Mesendoderm (in vitro differentiated cells): ENCODE measurements at regions not wholly inside any gene's neighbourhood (a gene's known extent, or its start where the extent isn't known, plus 50 kb on each side); places are given as distances from the start of the nearest gene placed in this dataset.
A peak's percentile ranks its signal among the peaks of the same experiment; 100 is the strongest.

Source experiments
- DNase-seq: peaks from one replicate; pipeline ENCODE4 v3.0.0; 2013
- H2AK5ac ChIP-seq: 2 replicates; pipeline ENCODE4 v1.6.1; 2013; ENCODE audit warnings: low read length, inconsistent platforms
- H2BK120ac ChIP-seq: 2 replicates; pipeline ENCODE4 v1.6.1; 2013; ENCODE audit warnings: low read depth, mild to moderate bottlenecking, low read length, moderate library complexity, mixed read lengths
- H2BK15ac ChIP-seq: replicated peaks from 2 replicates; pipeline ENCODE4 v1.6.1; 2013; ENCODE audit warnings: low read depth, mild to moderate bottlenecking, moderate library complexity
- H2BK5ac ChIP-seq: 2 replicates; pipeline ENCODE4 v1.6.1; 2013; ENCODE audit warnings: low read length, inconsistent platforms
- H3K18ac ChIP-seq: 2 replicates; pipeline ENCODE4 v1.6.1; 2013; ENCODE audit warnings: mild to moderate bottlenecking, low read length, mixed read lengths
- H3K23ac ChIP-seq: one replicate; pipeline ENCODE4 v1.6.1; 2013; ENCODE audit warnings: low read length
- H3K27ac ChIP-seq: 2 replicates; pipeline ENCODE4 v1.5.1; 2013; ENCODE audit warnings: low read depth, mild to moderate bottlenecking, inconsistent platforms, low read length, moderate library complexity
- H3K27me3 ChIP-seq: 2 replicates; pipeline ENCODE4 v1.6.1; 2013; ENCODE audit warnings: low read length, control low read depth, mild to moderate bottlenecking, inconsistent platforms; ENCODE audit not compliant: insufficient read depth, poor library complexity
- H3K36me3 ChIP-seq: 2 replicates; pipeline ENCODE4 v1.6.1; 2013; ENCODE audit warnings: low read length, inconsistent platforms; ENCODE audit not compliant: control insufficient read depth, insufficient read depth
- H3K4ac ChIP-seq: one replicate; pipeline ENCODE4 v1.6.1; 2013; ENCODE audit warnings: low read depth, mild to moderate bottlenecking, low read length, moderate library complexity
- H3K4me1 ChIP-seq: 2 replicates; pipeline ENCODE4 v1.6.1; 2013; ENCODE audit warnings: low read depth, low read length, inconsistent platforms; ENCODE audit not compliant: control insufficient read depth
- H3K4me2 ChIP-seq: 2 replicates; pipeline ENCODE4 v1.6.1; 2013; ENCODE audit warnings: low read length
- H3K4me3 ChIP-seq: 2 replicates; pipeline ENCODE4 v1.5.1; 2013; ENCODE audit warnings: mild to moderate bottlenecking, low read length
- H3K56ac ChIP-seq: one replicate; pipeline ENCODE4 v1.6.1; 2013; ENCODE audit warnings: low read length
- H3K79me1 ChIP-seq: 2 replicates; pipeline ENCODE4 v1.6.1; 2013; ENCODE audit warnings: low read length, inconsistent platforms
- H3K79me2 ChIP-seq: 2 replicates; pipeline ENCODE4 v1.6.1; 2013; ENCODE audit warnings: mild to moderate bottlenecking, low read length; ENCODE audit not compliant: control insufficient read depth, insufficient read depth
- H3K9ac ChIP-seq: 2 replicates; pipeline ENCODE4 v1.6.1; 2013; ENCODE audit warnings: low read length, inconsistent platforms
- H4K5ac ChIP-seq: one replicate; pipeline ENCODE4 v1.6.1; 2013; ENCODE audit warnings: low read length
- H4K8ac ChIP-seq: one replicate; pipeline ENCODE4 v1.6.1; 2013; ENCODE audit warnings: low read depth, mild to moderate bottlenecking, control low read depth, low read length, moderate library complexity
- WGBS: extraction: QIAGEN DNeasy Blood & Tissue Kit; methylation state at CpG from one replicate; pipeline ENCODE4 v1.1.7; 2013; ENCODE audit warnings: low lambda C conversion rate, missing lambda C conversion rate; ENCODE audit not compliant: insufficient coverage; ENCODE audit errors: extremely low coverage; 5-methylcytosine and 5-hydroxymethylcytosine counted together

GRCh38 chr6:103027271-103027931, 1633.9 kb downstream of the GRIK2 start:
- H4K8ac ChIP-seq: no peak overlapping the region
- no peak overlapping the region for H3K4me2 ChIP-seq
- H4K5ac ChIP-seq: no peak overlapping the region
- H3K4me3 ChIP-seq: no peak overlapping the region
- WGBS: no CpG with 5 or more reads among the region's 7 CpGs
- H3K56ac ChIP-seq: no peak overlapping the region
- no peak overlapping the region for H3K9ac ChIP-seq
- H3K27ac ChIP-seq: no peak overlapping the region
- no peaks in the 10 kb centered on the region for H3K79me2 ChIP-seq
- no peak overlapping the region for H2BK120ac ChIP-seq
- H3K23ac ChIP-seq: no peak overlapping the region
- no peaks in the 10 kb centered on the region for H3K36me3 ChIP-seq
- no peaks in the 10 kb centered on the region for H3K79me1 ChIP-seq
- H2AK5ac ChIP-seq: no peak overlapping the region
- peak overlapping the region; percentile 78 for H2BK15ac ChIP-seq
- H2BK5ac ChIP-seq: no peak overlapping the region
- H3K27me3 ChIP-seq: no peaks in the 10 kb centered on the region
- H3K4me1 ChIP-seq: no peaks in the 10 kb centered on the region
- peak; percentile 65 for DNase-seq
- no peak overlapping the region for H3K4ac ChIP-seq
- no peak overlapping the region for H3K18ac ChIP-seq

GRCh38 chr6:103018426-103018825, 1624.9 kb downstream of the GRIK2 start:
- no peak overlapping the region for H2BK120ac ChIP-seq
- no peak overlapping the region for H3K23ac ChIP-seq
- DNase-seq: no peak
- no peaks in the 10 kb centered on the region for H3K79me1 ChIP-seq
- H4K8ac ChIP-seq: no peak overlapping the region
- no peak overlapping the region for H3K56ac ChIP-seq
- H3K4me2 ChIP-seq: no peak overlapping the region
- H3K4ac ChIP-seq: no peak overlapping the region
- no peak overlapping the region for H4K5ac ChIP-seq
- H3K27ac ChIP-seq: no peak overlapping the region
- H3K4me3 ChIP-seq: no peak overlapping the region
- H2BK5ac ChIP-seq: no peak overlapping the region
- H2AK5ac ChIP-seq: no peak overlapping the region
- H3K9ac ChIP-seq: no peak overlapping the region
- no peak overlapping the region for H2BK15ac ChIP-seq
- no peaks in the 10 kb centered on the region for H3K4me1 ChIP-seq
- no peaks in the 10 kb centered on the region for H3K79me2 ChIP-seq
- no peaks in the 10 kb centered on the region for H3K36me3 ChIP-seq
- no peak overlapping the region for H3K18ac ChIP-seq
- no peaks in the 10 kb centered on the region for H3K27me3 ChIP-seq
- no CpG with 5 or more reads among the region's 7 CpGs for WGBS

GRCh38 chr6:103017878-103018277, 1624.4 kb downstream of the GRIK2 start:
- Histone ChIP-seq H3K4ac (no peak overlapping the region), H4K5ac (no peak overlapping the region), H3K18ac (no peak overlapping the region), H4K8ac (no peak overlapping the region), H3K79me1 (no peaks in the 10 kb centered on the region), H3K4me1 (no peaks in the 10 kb centered on the region), H3K4me3 (no peak overlapping the region), H3K79me2 (no peaks in the 10 kb centered on the region), H3K4me2 (no peak overlapping the region), H2BK120ac (no peak overlapping the region), H3K27ac (no peak overlapping the region), H3K27me3 (no peaks in the 10 kb centered on the region), H3K36me3 (no peaks in the 10 kb centered on the region), H2BK5ac (no peak overlapping the region), H3K56ac (no peak overlapping the region), H3K9ac (no peak overlapping the region), H2AK5ac (no peak overlapping the region), H3K23ac (no peak overlapping the region), H2BK15ac (no peak overlapping the region)
- DNase-seq: no peak
- WGBS: no CpG with 5 or more reads among the region's 9 CpGs

GRCh38 chr6:103011605-103012004, 1618.1 kb downstream of the GRIK2 start:
- H3K4me3 ChIP-seq: no peak overlapping the region
- H3K18ac ChIP-seq: no peak overlapping the region
- no peak overlapping the region for H4K5ac ChIP-seq
- H2BK120ac ChIP-seq: no peak overlapping the region
- no CpG with 5 or more reads among the region's 2 CpGs for WGBS
- H3K79me1 ChIP-seq: no peaks in the 10 kb centered on the region
- no peak overlapping the region for H3K56ac ChIP-seq
- H2BK15ac ChIP-seq: no peak overlapping the region
- no peak overlapping the region for H2BK5ac ChIP-seq
- H3K27me3 ChIP-seq: no peaks in the 10 kb centered on the region
- H3K4me1 ChIP-seq: no peaks in the 10 kb centered on the region
- no peak overlapping the region for H4K8ac ChIP-seq
- H3K36me3 ChIP-seq: no peaks in the 10 kb centered on the region
- H3K9ac ChIP-seq: no peak overlapping the region
- no peak overlapping the region for H2AK5ac ChIP-seq
- H3K4ac ChIP-seq: no peak overlapping the region
- no peaks in the 10 kb centered on the region for H3K79me2 ChIP-seq
- H3K23ac ChIP-seq: no peak overlapping the region
- H3K27ac ChIP-seq: no peak overlapping the region
- DNase-seq: no peak
- H3K4me2 ChIP-seq: no peak overlapping the region

- WGBS: no CpG with 5 or more reads among the region's 3 CpGs
- no peak for DNase-seq
- no peak overlapping the region for H3K56ac ChIP-seq
- H3K4ac ChIP-seq: no peak overlapping the region
- no peak overlapping the region for H4K5ac ChIP-seq
- no peaks in the 10 kb centered on the region for H3K36me3 ChIP-seq
- no peak overlapping the region for H2BK5ac ChIP-seq
- no peak overlapping the region for H3K4me2 ChIP-seq
- H3K18ac ChIP-seq: no peak overlapping the region
- H2BK15ac ChIP-seq: no peak overlapping the region
- no peak overlapping the region for H3K23ac ChIP-seq
- no peaks in the 10 kb centered on the region for H3K27me3 ChIP-seq
- H3K4me1 ChIP-seq: no peaks in the 10 kb centered on the region
- no peak overlapping the region for H3K27ac ChIP-seq
- H4K8ac ChIP-seq: no peak overlapping the region
- no peak overlapping the region for H2AK5ac ChIP-seq
- no peaks in the 10 kb centered on the region for H3K79me1 ChIP-seq
- no peak overlapping the region for H3K9ac ChIP-seq
- H3K79me2 ChIP-seq: no peaks in the 10 kb centered on the region
- no peak overlapping the region for H2BK120ac ChIP-seq
- H3K4me3 ChIP-seq: no peak overlapping the region
These were observed 1608.8 kb downstream of the GRIK2 start for GRCh38 chr6:103002282-103002681.

GRCh38 chr6:103001724-103002123, 1608.2 kb downstream of the GRIK2 start:
- H2BK15ac ChIP-seq: no peak overlapping the region
- no peak overlapping the region for H4K8ac ChIP-seq
- H3K36me3 ChIP-seq: no peaks in the 10 kb centered on the region
- H3K79me2 ChIP-seq: no peaks in the 10 kb centered on the region
- H3K79me1 ChIP-seq: no peaks in the 10 kb centered on the region
- no peak overlapping the region for H2AK5ac ChIP-seq
- H3K27ac ChIP-seq: no peak overlapping the region
- H3K4me2 ChIP-seq: no peak overlapping the region
- H3K23ac ChIP-seq: no peak overlapping the region
- H3K4ac ChIP-seq: no peak overlapping the region
- no peaks in the 10 kb centered on the region for H3K27me3 ChIP-seq
- H3K4me3 ChIP-seq: no peak overlapping the region
- H4K5ac ChIP-seq: no peak overlapping the region
- H2BK5ac ChIP-seq: no peak overlapping the region
- no peak overlapping the region for H3K9ac ChIP-seq
- H3K4me1 ChIP-seq: no peaks in the 10 kb centered on the region
- no peak overlapping the region for H3K56ac ChIP-seq
- WGBS: no CpG with 5 or more reads among the region's 1 CpG
- DNase-seq: no peak
- no peak overlapping the region for H2BK120ac ChIP-seq
- no peak overlapping the region for H3K18ac ChIP-seq
